ENCODE measurements at regions not wholly inside any gene's neighbourhood (a gene's known extent, or its start where the extent isn't known, plus 50 kb on each side); places are given as distances from the start of the nearest gene placed in this dataset.

- no peak overlapping the region for H3K4me2 ChIP-seq (ENCODE audit: low read length)
- H3K27me3 ChIP-seq (ENCODE audit: control insufficient read depth, insufficient read depth, low read length): no peaks in the 10 kb centered on the region
- H3K4me3 ChIP-seq (ENCODE audit: low read length): no peak overlapping the region
- no peaks in the 10 kb centered on the region for H3K9me3 ChIP-seq (replicated peaks; ENCODE audit: low read length)
- no peak overlapping the region for H3K9ac ChIP-seq (ENCODE audit: low read depth, low read length)
- no peaks in the 10 kb centered on the region for H3K36me3 ChIP-seq (ENCODE audit: insufficient read depth, low read length)
- peaks cover 2% of the 10 kb centered on the region for H3K4me1 ChIP-seq (ENCODE audit: control insufficient read depth, insufficient read depth, low read length)
These were observed 709.5 kb upstream of the ACVR2A start for GRCh38 chr2:147135376-147135775.

GRCh38 chr2:147133286-147133908 lies 711.4 kb upstream of the ACVR2A start:
- no peak overlapping the region for H3K9ac ChIP-seq (ENCODE audit: low read depth, low read length)
- H3K36me3 ChIP-seq (ENCODE audit: insufficient read depth, low read length): no peaks in the 10 kb centered on the region
- no peak overlapping the region for H3K4me3 ChIP-seq (ENCODE audit: low read length)
- no peak overlapping the region for H3K4me2 ChIP-seq (ENCODE audit: low read length)
- H3K27me3 ChIP-seq (ENCODE audit: control insufficient read depth, insufficient read depth, low read length): no peaks in the 10 kb centered on the region
- H3K4me1 ChIP-seq (ENCODE audit: control insufficient read depth, insufficient read depth, low read length): peaks cover 2% of the 10 kb centered on the region
- no peaks in the 10 kb centered on the region for H3K9me3 ChIP-seq (replicated peaks; ENCODE audit: low read length)

GRCh38 chr2:147125145-147125544 lies 719.7 kb upstream of the ACVR2A start:
- no peaks in the 10 kb centered on the region for H3K4me1 ChIP-seq (ENCODE audit: control insufficient read depth, insufficient read depth, low read length)

GRCh38 chr2:147122944-147123343 lies 721.9 kb upstream of the ACVR2A start:
- Histone ChIP-seq H3K4me2 (ENCODE audit: low read length) (no peak overlapping the region), H3K36me3 (ENCODE audit: insufficient read depth, low read length) (no peaks in the 10 kb centered on the region), H3K4me1 (ENCODE audit: control insufficient read depth, insufficient read depth, low read length) (no peaks in the 10 kb centered on the region), H3K4me3 (ENCODE audit: low read length) (no peak overlapping the region), H3K9me3 (replicated peaks; ENCODE audit: low read length) (no peaks in the 10 kb centered on the region), H3K9ac (ENCODE audit: low read depth, low read length) (no peak overlapping the region), H3K27me3 (ENCODE audit: control insufficient read depth, insufficient read depth, low read length) (no peaks in the 10 kb centered on the region)

More at GRCh38 chr2:147125145-147125544, 719.7 kb upstream of the ACVR2A start:
- Histone ChIP-seq H3K4me2 (ENCODE audit: low read length) (no peak overlapping the region), H3K9ac (ENCODE audit: low read depth, low read length) (no peak overlapping the region), H3K36me3 (ENCODE audit: insufficient read depth, low read length) (no peaks in the 10 kb centered on the region), H3K9me3 (replicated peaks; ENCODE audit: low read length) (no peaks in the 10 kb centered on the region), H3K27me3 (ENCODE audit: control insufficient read depth, insufficient read depth, low read length) (no peaks in the 10 kb centered on the region), H3K4me3 (ENCODE audit: low read length) (no peak overlapping the region)

GRCh38 chr2:147110962-147111361 lies 733.9 kb upstream of the ACVR2A start:
- Histone ChIP-seq H3K4me2 (ENCODE audit: low read length) (no peak overlapping the region), H3K4me1 (ENCODE audit: control insufficient read depth, insufficient read depth, low read length) (no peaks in the 10 kb centered on the region), H3K36me3 (ENCODE audit: insufficient read depth, low read length) (no peaks in the 10 kb centered on the region), H3K27me3 (ENCODE audit: control insufficient read depth, insufficient read depth, low read length) (no peaks in the 10 kb centered on the region), H3K9me3 (replicated peaks; ENCODE audit: low read length) (no peaks in the 10 kb centered on the region), H3K4me3 (ENCODE audit: low read length) (no peak overlapping the region), H3K9ac (ENCODE audit: low read depth, low read length) (no peak overlapping the region)

GRCh38 chr2:147110317-147110716 lies 734.5 kb upstream of the ACVR2A start:
- Histone ChIP-seq H3K4me2 (ENCODE audit: low read length) (no peak overlapping the region), H3K36me3 (ENCODE audit: insufficient read depth, low read length) (no peaks in the 10 kb centered on the region), H3K9me3 (replicated peaks; ENCODE audit: low read length) (no peaks in the 10 kb centered on the region), H3K4me3 (ENCODE audit: low read length) (no peak overlapping the region), H3K9ac (ENCODE audit: low read depth, low read length) (no peak overlapping the region), H3K4me1 (ENCODE audit: control insufficient read depth, insufficient read depth, low read length) (no peaks in the 10 kb centered on the region), H3K27me3 (ENCODE audit: control insufficient read depth, insufficient read depth, low read length) (no peaks in the 10 kb centered on the region)

- no peaks in the 10 kb centered on the region for H3K27me3 ChIP-seq (ENCODE audit: control insufficient read depth, insufficient read depth, low read length)
- no peaks in the 10 kb centered on the region for H3K36me3 ChIP-seq (ENCODE audit: insufficient read depth, low read length)
- no peaks in the 10 kb centered on the region for H3K4me1 ChIP-seq (ENCODE audit: control insufficient read depth, insufficient read depth, low read length)
- H3K9ac ChIP-seq (ENCODE audit: low read depth, low read length): no peak overlapping the region
- H3K4me3 ChIP-seq (ENCODE audit: low read length): no peak overlapping the region
- no peak overlapping the region for H3K4me2 ChIP-seq (ENCODE audit: low read length)
- no peaks in the 10 kb centered on the region for H3K9me3 ChIP-seq (replicated peaks; ENCODE audit: low read length)
These were observed 735.5 kb upstream of the ACVR2A start for GRCh38 chr2:147109291-147109690.

- H3K4me2 ChIP-seq (ENCODE audit: low read length): no peak overlapping the region
- no peaks in the 10 kb centered on the region for H3K36me3 ChIP-seq (ENCODE audit: insufficient read depth, low read length)
- no peaks in the 10 kb centered on the region for H3K4me1 ChIP-seq (ENCODE audit: control insufficient read depth, insufficient read depth, low read length)
- no peak overlapping the region for H3K9ac ChIP-seq (ENCODE audit: low read depth, low read length)
- no peaks in the 10 kb centered on the region for H3K9me3 ChIP-seq (replicated peaks; ENCODE audit: low read length)
- no peaks in the 10 kb centered on the region for H3K27me3 ChIP-seq (ENCODE audit: control insufficient read depth, insufficient read depth, low read length)
- no peak overlapping the region for H3K4me3 ChIP-seq (ENCODE audit: low read length)
These were observed 736.3 kb upstream of the ACVR2A start for GRCh38 chr2:147108548-147108947.

- Histone ChIP-seq H3K9ac (ENCODE audit: low read depth, low read length) (no peak overlapping the region), H3K4me2 (ENCODE audit: low read length) (no peak overlapping the region), H3K27me3 (ENCODE audit: control insufficient read depth, insufficient read depth, low read length) (no peaks in the 10 kb centered on the region), H3K9me3 (replicated peaks; ENCODE audit: low read length) (no peaks in the 10 kb centered on the region), H3K36me3 (ENCODE audit: insufficient read depth, low read length) (no peaks in the 10 kb centered on the region), H3K4me1 (ENCODE audit: control insufficient read depth, insufficient read depth, low read length) (no peaks in the 10 kb centered on the region), H3K4me3 (ENCODE audit: low read length) (no peak overlapping the region)
These were observed 742.7 kb upstream of the ACVR2A start for GRCh38 chr2:147101941-147102790.

GRCh38 chr2:147100406-147101035 lies 744.3 kb upstream of the ACVR2A start:
- Histone ChIP-seq H3K4me1 (ENCODE audit: control insufficient read depth, insufficient read depth, low read length) (no peaks in the 10 kb centered on the region), H3K4me2 (ENCODE audit: low read length) (no peak overlapping the region), H3K9me3 (replicated peaks; ENCODE audit: low read length) (no peaks in the 10 kb centered on the region), H3K36me3 (ENCODE audit: insufficient read depth, low read length) (no peaks in the 10 kb centered on the region), H3K4me3 (ENCODE audit: low read length) (no peak overlapping the region), H3K9ac (ENCODE audit: low read depth, low read length) (no peak overlapping the region), H3K27me3 (ENCODE audit: control insufficient read depth, insufficient read depth, low read length) (no peaks in the 10 kb centered on the region)

- H3K36me3 ChIP-seq (ENCODE audit: insufficient read depth, low read length): no peaks in the 10 kb centered on the region
- H3K9ac ChIP-seq (ENCODE audit: low read depth, low read length): no peak overlapping the region
- H3K4me2 ChIP-seq (ENCODE audit: low read length): no peak overlapping the region
- H3K4me1 ChIP-seq (ENCODE audit: control insufficient read depth, insufficient read depth, low read length): no peaks in the 10 kb centered on the region
- H3K27me3 ChIP-seq (ENCODE audit: control insufficient read depth, insufficient read depth, low read length): no peaks in the 10 kb centered on the region
- no peak overlapping the region for H3K4me3 ChIP-seq (ENCODE audit: low read length)
- H3K9me3 ChIP-seq (replicated peaks; ENCODE audit: low read length): no peaks in the 10 kb centered on the region
These were observed 745.0 kb upstream of the ACVR2A start for GRCh38 chr2:147099845-147100244.

All from skeletal muscle satellite cell (primary cell).